GM18858 (cell line): ENCODE measurements at regions not wholly inside any gene's neighbourhood (a gene's known extent, or its start where the extent isn't known, plus 50 kb on each side); places are given as distances from the start of the nearest gene placed in this dataset.

Source experiments
- ATAC-seq: cut with Tn5 transposase; IDR thresholded peaks from one replicate; pipeline ENCODE4 v1.9.1; 2021; ENCODE audit not compliant: unreplicated experiment

DNA sequence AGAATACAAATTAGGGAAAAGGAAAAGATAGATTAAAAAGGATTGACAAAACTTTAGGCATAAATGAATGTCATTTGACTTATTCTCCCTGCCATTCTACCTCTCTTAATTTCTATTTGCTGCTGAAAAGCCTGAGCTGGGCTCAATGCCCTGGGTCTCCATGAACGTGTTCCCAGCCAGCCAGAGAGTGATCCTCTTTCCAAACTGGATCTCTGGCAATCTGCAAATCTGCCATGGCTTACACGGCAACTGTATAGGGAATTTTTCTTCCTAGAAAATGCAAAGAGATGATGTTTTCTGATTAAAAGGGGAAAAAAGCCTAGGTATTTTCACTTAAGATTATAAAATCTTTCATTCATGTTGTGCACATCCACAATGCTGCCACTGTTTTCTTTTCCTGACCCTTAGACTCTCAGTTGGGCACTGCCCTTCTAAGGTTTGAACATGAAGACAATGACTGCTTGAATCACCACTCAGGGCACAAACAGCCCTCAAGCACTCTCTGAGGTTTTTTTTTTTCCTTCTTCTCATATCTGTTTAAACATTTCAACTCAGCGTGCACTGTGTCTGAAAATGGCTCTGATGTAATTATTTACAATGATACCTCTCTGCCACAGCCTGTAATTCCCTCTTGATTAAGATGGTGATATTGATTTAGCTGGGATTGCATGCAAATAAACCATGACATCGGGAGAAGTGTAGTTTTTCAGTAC lies 60.3 kb downstream of the DACT1 start:
- ATAC-seq: no peak

DNA sequence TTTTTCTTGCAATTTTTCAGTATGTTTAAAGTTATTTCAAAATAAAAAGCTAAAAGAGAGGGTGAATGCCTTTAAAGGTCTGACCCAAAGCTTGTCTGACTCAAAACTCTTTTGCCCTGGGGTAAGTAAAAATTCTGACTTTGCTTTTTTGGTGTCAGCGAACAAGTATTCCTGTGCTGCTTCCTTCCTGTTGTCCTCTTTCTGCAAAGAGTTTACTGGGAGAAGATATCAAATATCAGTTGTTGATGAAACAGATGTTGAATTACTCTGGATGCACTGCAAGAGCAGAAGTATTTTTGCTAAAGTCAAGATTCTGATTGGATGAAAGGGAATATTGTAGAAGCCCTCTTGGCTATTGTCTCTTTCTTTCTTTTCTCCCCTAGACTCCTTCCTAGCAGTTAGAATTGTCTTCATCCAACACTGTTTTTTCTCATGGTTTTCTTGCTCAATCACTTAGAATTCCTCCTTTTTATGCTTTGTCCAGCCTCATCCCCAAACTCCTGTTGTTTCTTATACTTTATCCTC lies 62.0 kb downstream of the DACT1 start:
- no peak for ATAC-seq

DNA sequence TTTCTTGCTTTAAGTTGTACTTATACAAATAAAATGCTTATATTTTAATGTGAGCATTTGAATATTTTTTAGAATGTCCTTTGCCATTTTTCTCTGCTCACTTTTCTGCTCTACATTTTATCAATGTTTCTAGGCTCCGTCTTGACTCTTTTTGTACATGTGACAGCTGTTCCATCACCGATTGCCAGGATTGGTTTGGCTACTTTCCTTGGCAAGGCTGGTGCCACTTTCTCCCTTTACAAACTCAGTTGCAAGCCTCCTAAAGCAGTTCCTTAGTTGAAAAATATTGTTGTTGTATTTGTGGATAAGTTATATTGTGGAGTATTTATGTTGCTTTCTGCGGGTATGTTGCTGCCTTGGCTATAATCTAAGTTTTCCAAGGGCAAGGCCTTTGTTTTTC lies 63.4 kb downstream of the DACT1 start:
- no peak for ATAC-seq

DNA sequence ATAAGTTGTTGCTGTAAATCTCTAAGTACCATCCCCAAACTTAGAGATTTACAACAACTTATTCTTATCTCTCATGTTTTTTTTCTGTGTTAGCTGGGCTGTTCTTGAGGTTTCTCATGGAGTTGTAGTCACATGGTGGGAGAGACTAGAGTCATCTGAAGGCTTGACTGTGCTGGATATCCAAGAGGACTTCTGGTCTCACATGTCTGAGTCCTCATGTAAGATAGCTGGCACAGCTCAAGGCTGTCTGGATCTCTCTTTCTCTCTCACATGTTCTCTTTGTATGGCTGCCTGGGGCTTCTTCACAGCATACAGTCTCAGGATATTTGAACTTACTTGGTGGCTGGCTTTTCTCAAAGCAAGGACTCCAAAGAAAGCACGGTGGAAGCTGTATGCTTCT lies 63.8 kb downstream of the DACT1 start:
- no peak for ATAC-seq

DNA sequence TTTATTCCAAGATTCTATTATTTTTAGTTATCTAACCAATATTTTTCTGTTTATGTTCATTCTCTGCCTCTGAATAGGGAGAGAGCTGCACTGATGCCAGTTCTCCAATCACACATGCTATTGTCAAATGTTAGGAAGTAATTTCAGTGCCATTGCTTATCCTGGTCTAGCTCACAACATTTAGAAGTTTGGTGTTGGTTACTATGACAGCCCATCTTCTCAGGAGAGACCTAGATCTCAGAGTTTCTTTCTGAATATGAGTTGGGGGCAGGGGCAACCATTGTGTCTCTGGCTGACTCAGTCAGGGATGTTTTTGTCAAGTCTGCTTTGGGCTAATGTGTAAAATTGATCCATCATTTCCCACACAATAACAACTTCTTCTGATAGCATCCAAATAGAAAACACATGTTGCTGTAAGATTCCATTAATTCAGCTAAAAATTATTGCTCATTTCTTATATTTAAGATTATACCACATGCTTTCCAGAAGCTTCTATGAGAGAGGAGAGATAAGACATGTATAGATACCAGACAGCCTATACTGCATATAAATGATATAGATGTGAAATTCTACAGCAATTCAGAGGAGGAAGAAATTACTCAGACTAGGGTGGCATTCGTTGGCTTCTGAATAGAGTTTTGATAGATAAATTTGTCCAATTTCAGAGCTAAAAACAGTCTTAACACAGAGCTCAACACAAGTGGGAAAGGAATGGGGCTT lies 64.8 kb downstream of the DACT1 start:
- no peak for ATAC-seq

DNA sequence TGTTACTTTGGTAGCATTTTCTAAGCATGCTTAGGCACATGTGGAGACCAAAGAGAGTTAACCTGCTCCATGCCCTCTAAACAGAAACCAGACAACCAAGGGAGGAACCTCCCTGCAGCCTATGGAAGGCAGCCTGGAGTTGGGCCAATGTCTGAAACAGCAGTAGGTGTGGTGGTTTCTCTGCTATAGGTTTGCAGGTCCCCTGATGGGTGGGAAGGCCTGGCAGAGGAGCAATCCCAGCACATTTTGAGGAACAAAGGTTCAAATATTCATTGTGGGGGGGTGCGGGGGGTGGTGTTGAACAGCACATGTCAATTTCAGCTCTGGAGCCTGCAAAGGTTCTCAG lies 65.4 kb downstream of the DACT1 start:
- no peak for ATAC-seq

DNA sequence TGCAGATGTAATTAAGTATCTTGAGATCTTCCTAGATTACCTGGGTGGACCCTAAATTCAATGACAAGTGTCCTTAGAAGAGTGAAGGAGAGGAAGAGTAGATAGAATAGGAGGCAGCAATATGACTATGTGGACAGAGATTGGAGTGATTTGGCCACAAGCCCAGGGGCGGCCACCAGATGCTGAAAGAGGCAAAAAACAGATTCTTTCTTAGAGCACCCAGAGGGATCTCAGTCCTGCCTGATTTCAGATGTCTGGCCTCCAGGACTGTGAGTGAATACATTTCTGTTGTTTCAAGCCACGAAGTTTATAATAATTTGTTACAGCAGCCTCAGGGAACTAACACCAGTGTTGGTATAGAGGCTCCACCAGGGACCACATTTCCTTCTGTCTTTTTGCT lies 67.3 kb downstream of the DACT1 start:
- no peak for ATAC-seq

DNA sequence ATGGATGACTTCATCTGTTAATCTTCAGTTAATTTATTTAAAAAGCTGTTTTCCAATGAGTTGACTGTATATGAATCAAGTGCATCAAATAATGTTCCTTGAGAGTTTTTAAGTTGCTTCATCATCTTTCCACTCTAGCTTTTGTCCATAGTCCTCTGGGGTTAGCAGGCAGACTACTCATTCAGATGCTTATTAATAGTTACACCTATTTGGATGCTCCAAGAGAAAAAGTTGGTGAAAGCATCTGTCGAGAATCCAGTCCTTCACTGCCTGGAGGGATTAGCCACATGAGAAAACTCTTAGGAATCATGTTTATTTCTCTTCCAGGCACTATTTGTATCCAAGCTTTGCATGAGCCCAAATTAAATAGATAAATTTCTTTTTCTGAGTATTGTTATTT lies 70.2 kb downstream of the DACT1 start:
- ATAC-seq: no peak

DNA sequence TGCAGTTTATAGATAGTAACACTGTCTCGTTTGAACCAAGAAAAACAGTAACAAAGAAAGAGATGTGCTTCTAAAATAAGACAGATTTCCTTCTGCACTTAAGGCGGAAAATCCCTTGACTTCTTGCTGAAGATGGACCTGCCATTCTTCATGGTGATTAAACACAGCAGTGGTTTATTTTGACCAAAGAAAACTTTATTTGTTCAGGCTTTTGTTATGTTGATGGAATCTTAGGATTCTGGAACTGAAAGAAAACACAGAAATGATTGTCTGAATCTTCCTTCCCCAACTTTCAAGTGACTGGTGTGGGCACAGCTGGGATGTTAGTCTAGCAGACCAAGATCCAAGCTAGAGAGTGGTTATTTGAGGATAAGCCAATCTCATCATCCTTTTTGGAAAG lies 72.2 kb downstream of the DACT1 start:
- no peak for ATAC-seq

DNA sequence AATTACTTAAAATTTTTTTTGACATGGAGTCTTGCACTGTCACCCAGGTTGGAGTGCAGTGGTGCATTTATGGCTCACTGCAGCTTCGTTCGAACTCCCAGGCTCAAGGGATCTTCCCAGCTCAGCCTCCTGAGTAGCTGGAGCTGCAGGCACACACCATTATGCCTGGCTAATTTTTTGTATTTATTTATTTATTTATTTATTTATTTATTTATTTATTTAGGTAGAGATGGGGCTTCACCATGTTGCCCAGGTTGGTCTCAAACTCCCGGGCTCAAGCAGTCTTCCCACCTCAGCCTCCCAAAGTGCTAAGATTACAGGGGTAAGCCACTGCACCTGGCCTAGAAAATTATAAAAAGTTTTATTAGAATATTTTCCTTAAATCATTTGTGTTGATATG lies 73.6 kb downstream of the DACT1 start:
- ATAC-seq: no peak

DNA sequence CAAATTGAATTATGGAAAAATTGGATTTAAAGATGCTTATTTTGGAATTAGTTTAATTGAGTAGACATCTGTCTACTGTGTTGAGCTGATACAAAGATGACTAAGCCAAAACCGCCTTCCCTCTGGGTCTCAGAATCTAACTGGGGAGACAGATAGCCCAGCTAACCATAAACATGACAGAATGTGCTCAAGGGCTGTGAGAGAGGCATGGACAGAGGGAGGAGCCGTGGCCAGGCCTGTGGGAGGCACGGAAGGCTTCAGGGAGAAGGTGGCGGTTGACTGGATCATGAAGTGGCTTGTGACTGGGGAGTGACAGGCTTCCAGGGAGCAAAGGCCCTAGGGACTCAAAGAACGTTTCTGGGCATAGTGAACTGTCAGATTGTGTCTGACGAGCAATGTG lies 74.6 kb downstream of the DACT1 start:
- no peak for ATAC-seq

DNA sequence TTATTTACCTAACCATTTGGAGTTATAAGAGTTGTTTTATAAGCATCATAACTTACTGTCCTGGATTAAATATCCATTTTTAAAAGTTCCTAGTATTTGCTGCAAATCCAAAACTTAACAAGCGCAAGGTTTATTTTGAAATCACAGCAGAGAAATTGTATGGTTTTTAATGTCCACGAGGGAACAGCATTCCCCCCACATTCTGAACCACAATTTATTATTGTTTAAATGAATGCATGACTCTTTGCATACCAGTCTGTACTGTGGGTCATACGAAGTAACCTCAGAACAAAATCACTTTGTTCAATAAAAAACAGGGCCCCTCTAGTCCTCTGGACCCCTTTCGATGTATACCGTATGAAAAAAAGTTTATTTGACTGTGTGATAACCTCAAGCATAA lies 75.9 kb downstream of the DACT1 start:
- ATAC-seq: no peak

DNA sequence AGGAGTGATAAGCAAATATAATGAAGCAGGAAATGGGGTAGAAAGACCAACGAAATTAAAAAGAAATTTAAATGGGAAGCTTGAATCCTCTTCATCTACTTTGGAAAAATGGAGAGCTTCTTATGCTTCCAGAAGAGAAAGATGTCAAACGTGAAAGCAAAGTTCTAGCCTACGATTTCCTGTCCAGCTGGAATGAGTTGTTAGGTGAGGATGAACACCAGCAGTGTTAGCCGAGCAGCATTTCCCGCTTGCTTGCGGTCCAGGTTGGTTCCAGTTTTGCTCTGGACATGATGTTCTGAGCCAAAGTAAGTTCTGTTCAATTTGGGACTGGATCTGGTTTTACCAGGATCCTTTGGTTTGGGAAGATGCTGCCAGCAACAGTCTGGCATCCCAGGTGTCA lies 78.9 kb downstream of the DACT1 start:
- no peak for ATAC-seq

DNA sequence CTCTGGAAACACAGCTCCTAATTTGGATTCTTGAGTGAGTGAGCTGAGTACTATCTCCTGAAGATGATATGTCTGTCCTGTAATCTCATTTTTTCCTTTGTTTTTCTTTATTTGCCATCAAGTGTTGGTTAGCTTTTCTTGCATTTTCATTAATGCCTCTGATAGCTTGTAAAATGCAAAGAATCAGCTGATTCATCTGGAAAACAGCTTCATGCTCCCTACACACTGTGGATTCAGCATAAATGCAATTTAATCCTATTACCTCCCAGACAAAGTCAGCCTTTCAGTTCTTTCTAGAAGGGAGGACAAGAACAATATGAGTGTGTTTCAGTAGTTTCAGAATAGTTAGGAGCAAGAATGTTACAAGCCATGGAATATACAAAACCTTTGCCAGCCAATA lies 79.4 kb downstream of the DACT1 start:
- no peak for ATAC-seq

DNA sequence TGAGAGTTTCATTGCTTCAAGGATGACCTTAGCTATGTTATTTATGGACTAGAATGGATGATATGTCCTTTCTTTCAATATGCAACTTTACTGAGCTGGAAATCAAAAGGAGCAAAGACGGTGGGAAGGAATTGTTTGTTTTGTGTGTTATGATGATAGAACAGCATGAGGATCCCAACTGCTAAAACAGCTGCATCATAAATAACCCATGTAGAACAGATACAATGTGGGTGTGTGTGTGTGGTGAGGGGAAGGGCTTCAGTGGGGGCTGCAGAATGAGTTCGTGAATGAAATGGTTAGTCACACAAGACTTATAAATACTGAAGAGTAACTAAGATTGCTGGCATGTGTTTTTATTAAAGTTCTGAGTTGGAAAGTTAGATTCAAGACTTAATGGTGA lies 80.1 kb downstream of the DACT1 start:
- ATAC-seq: no peak

DNA sequence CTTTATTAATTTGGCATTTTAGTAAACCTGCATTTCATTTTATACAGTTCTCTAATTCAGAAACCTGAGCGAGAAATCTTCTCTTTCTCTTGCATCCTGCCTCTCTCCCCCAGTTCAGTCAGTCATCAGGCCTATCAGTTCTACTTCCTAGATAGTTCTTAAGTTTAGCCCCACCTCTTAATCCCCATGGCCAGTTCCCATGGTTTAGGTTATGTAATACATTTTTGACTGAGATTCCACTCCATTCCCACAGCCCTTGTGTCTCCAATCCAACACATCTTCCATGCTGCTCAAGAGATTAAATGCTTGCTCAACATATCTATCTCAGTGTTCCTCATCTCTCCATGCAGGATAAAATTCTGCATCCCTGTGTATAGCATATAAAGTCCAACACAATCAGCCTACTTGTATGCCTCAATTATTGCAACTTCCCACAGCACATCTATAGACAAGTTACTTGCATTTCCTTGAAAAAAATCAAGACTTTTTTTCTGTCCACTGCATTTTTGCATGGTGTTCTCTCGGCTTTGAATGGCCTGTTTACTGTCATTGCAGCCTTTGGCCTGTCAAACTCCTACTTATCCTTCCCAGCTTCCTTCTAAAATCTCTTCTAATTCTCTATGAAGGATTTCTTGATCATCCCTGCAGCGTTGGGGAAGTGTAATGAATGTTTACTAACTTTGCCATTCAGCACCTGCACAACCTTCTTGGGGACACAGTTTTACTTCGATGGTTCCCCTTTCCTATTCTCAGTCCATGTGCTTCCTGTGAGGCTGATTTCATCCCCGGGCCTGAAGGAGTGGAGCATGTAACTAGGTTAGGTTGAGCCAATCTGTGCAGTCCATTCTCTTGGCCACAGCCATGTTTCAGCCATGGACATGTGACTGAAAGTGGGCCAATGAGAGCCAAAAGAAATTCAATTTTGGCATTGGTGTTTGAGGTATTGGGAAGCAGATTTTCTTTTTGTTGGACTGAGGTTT lies 80.8 kb downstream of the DACT1 start:
- no peak for ATAC-seq

DNA sequence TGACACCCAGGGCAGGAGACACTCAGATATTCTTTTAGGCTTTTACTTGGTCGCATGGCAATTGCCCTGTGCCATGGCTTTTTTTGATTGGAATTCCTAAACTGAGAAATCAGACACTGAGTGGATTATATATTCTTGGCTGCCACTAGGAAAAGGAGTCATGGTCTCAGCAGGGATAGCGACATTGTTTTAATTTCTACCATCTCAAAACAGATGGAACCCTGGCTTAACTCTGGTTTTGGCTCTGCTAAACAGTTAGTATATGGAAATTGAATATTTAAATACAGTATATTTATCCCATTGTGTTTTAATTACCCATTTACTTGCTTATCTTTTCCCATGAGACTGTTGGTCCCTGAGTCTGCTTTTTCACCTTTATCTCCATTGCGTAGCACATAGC lies 84.0 kb downstream of the DACT1 start:
- ATAC-seq: no peak

DNA sequence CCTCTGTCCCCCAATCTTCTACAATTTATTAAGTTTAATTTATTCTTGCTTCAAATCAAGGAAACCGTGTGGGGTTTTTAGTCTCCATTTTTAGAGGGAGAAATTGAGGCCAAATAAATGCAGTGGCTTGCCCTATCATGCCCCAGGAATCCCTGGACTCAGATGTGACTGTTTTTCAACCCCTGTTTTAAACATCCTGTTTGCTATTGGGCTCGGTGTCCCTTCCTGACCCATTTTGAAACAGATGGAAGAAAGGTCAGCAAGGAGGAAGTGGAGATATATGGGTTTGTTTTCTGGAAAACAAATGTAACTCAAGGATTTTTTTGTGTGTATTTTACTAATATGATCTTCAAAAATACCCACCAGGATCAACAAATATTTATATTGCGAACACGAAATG lies 84.7 kb downstream of the DACT1 start:
- ATAC-seq: no peak

DNA sequence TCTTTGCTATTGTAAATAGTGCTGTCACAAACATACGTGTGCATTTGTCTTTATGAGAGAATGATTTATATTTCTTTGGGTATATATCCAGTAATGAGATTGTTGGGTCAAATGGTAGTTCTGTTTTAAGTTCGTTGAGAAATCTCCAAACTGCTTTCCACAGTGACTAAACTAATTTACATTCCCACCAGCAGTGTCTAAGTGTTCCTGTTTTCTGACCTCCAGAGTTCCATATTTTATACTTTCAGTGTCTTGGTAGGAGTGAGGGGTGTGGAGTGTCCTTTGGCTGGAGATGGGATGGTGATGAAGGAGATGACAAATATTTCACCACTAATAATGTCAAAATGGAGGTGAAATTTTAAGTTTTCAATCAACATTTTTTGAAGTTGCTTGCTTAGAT lies 86.4 kb downstream of the DACT1 start:
- no peak for ATAC-seq

DNA sequence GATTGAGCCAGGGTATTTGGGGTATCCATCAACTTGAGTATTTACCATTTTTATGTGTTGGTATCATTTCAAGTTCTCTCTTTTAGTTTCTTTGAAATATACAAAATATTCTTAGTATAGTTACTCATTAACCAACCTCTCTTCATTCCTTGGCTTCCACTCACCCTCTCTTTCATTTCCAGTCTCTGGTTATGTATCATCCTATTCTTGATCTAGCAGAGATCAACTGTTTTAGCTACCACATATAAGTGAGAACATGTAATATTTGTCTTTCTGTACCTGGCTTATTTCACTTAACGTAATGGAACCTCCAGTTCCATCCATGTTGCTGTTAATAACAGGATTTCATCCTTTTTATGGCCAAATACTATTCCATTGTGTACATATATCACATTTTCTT lies 86.9 kb downstream of the DACT1 start:
- ATAC-seq: no peak

DNA sequence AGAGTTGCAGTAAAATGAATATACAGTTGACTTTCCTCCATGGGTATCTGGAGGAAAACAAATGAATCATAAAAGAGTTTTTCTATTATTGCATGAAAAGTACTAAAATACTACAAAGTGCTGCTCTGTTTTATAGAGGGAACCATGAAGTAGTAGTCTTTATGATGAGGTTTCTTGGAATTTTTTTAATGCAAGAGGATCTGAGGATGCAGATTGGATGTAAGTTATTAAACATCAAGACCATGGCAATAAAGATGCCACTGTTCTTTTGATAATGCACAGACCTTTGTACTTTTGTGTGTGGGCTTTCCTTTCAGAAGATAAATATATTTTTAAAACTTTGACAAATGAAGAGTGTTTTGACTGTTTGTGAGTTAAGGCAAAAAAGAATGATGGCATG lies 87.5 kb downstream of the DACT1 start:
- ATAC-seq: no peak

DNA sequence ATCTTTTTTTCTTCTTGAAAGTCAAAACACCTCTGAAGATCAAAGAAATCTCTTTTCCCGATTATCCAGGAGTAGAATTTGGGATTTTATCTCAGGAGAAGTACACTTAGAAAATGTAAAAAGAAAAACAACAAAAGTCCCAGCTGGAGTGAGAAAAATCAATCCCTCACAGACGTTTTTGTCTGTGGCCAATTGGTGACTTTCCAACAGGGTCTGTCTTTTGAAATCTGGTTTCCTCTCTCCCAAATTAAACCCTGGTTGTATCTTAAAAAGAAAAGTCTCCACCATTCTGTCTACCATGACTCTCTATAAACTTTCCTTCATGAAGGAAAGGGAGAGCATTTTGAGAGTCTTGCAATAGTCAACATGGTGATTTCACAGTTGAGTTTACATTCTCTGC lies 88.1 kb downstream of the DACT1 start:
- no peak for ATAC-seq
